ENCODE measurements at regions not wholly inside any gene's neighbourhood (a gene's known extent, or its start where the extent isn't known, plus 50 kb on each side); places are given as distances from the start of the nearest gene placed in this dataset.
"Not testable (repeated sequence)": the region's sequence is repeated elsewhere in the genome, so short reads cannot be mapped to it uniquely, and the experiment has no call there.

DNA sequence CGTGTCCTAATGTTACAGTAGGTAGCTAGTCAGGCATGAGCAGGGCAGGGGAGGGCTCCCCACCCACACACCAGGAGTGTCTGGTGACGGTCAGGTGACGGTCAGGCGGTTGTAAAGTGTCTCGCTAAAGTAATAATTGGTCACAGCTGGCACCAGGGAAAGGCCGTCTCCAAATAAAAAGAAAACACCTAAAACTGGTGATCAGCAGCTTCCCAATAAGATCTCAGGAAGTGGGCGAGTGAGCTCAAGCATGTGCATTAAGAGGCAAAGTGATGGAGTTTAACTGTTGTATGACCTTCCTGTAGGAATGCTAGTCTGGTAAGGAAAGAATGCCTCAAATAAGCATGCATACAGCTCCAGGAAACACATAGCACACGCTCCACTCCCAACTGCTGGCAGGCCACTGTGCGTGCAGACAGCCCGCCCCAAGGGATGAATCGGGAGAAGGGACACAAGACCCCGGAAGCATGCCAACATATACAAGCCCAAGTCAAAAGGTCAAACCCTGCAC is 177.1 kb downstream of the RNF144A start:
- DNase-seq (ENCODE audit: low spot score): no peak

DNA sequence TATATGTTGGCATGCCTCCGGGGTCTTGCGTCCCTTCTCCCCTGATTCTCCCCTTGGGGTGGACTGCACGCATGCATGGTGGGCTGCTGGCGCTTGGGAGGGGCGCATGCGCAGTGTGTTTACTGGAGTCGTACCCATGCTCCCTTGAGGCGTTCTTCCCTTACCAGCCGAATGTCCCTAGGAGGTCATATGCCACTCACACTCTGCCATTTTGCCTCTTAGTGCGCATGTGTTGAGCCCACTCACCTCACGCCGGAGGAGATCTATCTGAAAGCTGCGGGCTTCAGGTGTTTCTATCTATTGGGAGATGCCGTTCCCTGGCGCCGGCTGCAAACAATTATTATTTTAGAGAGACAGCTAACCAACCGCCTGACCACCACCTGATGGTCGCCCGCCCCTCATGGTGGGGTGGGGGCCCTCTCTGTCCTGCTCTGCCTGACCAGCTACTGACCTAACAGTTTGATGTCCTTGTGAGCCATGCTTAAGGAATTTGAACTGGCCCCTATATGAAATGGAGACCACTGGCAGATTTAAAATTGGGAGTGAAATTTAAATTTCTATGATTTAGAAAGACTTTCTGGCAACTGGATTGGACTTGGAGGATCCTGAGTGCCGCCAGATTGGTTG is 179.6 kb downstream of the RNF144A start:
- no peak for DNase-seq (ENCODE audit: low spot score)

DNA sequence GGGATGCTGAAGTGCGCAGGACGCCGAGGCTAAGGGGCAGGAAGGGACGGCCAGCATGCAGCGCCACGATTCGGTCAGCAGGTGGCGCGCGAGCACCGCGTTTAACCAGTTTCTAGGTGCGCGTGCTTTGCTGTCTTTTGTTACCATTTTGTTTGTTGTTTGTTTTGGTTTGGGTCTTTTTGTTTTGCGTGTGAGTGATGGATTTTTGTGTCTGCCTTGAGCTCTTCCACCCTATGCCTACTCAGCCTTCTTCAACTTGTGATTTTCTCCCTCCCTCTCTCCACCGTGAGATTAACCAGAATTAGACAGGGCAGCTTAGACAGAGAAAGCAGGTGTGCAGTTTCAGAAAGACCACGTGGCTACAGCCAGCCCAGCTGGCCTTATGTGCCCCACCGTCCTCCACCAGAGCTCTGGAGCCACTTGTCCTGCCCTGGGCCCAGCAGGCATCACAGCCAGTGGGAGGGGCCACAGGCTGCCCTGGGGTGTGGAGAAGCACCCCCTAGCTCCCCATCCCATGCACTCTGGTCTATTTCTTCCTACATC is 180.2 kb downstream of the RNF144A start:
- peak; percentile 34 for DNase-seq (ENCODE audit: low spot score)

DNA sequence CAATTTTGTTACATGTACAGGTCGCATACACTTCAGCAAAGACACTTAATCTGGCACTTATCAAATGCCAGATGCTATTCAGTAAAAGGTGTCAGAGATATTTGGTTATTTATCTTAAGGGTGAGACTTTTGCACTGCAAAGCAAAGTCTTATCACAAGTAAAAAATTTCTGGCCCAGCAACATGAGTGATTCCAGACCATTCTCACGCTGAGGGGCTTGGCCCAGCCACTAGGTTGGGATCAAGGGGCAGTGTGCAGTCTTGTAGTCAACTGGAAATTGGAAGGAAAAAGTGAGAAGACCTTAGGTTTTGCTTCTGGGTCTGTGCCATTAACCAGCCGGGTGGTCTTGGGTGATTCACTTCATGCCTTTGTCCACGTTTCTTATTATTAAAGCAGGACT is 181.6 kb downstream of the RNF144A start:
- no peak for DNase-seq (ENCODE audit: low spot score)

DNA sequence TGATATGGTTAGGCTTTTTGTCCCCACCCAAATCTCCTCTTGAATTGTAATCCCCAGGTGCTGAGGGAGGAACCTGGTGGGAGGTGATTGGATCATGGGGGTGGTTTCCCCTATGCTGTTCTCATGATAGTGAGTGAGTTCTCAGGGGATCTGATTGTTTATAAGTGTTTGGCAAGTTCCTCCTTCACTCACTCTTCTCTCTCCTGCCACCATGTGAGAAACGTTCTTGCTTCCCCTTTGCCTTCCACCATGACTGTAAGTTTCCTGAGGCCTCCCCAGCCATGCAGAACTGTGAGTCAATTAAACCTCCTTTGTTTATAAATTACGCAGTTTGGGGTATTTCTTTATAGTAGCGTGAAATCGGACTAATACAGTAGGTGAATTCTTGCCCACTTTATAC is 182.5 kb downstream of the RNF144A start:
- DNase-seq (ENCODE audit: low spot score): not testable (repeated sequence)

DNA sequence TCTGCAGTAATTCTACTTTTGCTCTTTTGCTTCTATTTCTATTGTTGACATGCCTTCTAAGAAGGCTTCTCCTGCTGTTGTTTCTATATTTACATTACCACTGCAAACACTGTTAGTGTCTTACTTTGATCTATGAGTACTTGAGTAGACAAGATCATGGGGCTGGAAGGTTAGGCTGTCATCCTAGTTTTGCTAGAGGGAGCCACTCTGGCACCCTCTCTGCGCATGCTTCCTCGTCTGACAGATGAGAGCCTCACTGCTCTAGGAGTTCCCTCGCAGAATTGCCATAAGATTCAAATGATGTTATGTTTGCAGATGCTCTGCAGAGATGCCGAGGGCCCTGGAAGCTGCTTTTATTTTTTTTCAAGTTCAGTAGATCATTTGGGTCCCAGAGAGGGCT is 185.6 kb downstream of the RNF144A start:
- DNase-seq (ENCODE audit: low spot score): no peak

DNA sequence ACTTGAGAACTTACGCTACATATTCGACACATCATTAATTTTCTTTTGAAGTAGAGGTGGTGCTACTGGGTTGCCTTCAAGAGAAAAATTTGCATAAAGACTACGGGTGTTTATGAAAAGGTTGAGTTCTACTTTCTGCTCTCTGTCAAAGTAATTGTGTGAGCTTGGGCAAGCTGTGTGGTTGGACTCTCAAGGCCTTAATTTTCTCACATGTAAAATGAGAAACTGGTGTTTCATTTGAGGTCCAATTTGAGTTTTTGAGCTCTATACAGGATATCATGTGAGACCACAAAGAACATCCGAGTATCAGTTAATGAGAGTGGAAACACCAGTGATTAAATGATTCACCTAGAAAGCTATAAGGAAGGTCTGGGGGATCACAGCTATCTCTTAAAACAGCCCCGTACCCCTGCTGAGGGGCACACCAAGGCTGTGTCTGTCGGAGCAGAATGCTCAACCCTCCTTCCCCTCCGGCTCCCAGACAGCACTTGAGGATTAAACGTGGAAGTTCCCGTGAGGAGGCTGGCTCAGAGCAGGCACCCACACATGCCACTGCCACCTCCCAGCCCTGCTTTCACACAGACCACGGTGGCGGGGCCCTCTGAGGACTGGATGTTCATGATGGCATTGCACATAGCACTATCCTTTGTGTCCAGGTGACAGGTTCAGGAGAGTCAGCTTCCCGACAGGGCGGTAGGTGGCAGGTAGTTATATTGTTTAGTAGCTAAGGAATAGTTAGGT is 191.8 kb downstream of the RNF144A start:
- DNase-seq (ENCODE audit: low spot score): no peak

DNA sequence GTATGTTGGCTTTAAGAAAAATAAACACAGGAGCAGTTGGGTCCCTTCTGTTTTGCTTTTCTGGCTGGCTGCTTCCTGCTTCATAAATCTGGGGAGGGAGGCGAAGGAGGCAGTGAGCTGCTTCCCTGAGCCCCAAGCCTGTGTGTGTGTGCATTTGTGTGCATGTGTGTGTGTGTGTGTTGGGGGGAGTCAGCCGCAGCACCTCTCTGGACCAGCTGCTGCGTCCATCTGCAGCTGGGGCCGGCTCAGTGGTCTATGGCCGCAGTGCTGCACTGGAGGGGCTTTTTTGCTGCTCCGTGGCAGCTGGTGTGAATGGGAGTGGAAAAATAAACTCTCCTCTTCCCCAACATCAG is 192.3 kb downstream of the RNF144A start:
- DNase-seq (ENCODE audit: low spot score): no peak

DNA sequence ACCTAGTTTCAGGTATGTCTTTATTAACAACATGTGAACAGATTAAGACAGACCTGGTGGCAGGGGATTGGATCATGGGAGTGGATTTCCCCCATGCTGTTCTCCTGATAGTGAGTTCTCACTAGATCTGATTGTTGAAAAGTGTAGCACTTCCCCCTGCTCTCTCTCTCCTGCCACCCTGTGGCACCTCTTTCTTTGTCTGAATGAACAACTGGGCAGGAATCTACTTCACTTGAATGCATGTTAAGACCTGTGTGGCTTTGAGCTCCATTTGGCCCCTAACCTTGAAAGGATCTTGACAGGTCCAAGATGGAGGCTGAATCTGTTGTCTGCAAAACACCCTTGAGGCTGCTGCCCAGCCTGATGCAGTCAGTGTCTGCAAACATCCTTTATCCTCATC is 194.4 kb downstream of the RNF144A start:
- no peak for DNase-seq (ENCODE audit: low spot score)

DNA sequence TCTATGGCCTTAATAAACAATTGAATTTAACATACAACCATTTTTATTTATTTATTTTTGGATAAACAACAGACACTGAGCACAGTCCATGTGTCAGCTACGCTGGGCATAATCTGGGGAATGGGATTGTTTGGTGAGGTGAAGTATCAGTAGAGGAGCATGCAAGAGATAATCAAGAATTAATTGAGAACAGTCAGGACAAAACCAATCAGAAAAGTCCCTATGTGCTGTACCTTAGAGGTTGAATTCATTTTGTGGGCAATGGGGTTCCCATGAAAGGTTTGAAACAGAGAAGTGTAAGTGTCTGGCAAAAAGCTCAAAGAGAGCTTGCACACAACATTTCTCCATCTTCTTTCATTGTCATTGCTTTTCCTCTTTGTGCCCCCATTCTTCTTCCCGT is 198.2 kb downstream of the RNF144A start:
- no peak for DNase-seq (ENCODE audit: low spot score)

DNA sequence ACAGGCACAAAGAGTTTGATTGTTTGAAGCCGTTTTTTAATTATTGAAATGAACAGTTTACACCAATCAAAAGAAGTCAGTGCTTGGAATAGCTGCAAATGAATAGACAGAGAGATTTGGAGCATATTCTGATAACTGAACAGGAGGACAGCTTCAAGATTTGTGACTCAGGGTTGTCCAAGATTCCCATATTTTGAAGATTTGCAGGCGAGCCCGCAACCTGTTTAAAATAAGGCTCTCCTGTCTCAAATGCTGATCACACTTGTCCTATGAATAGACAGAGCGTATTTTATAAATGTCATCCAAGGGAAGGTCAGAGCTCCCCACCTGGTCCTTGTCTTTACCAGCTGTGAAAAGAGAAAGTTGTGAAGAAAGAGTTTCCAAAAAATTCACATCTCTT is 198.7 kb downstream of the RNF144A start:
- no peak for DNase-seq (ENCODE audit: low spot score)

DNA sequence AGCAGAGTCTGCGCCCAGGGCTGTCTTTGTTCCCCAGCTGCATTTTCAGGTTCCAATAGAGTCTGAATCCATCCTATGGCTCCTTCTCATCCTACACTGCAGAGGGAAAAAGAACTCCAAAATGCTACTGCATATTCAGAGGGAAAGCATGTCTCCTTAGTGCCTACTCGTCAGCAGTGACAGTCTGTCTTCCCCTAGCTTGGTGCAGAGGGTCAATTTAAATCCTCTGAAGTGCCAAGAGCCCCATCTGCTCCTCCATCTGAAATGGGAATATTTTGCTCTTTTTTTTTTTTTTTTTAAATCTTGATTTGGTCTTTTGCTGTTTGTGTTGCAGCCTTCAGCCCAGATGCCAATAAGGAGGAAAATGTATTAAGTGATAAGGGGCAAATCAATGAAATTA is 199.3 kb downstream of the RNF144A start:
- DNase-seq (ENCODE audit: low spot score): no peak

DNA sequence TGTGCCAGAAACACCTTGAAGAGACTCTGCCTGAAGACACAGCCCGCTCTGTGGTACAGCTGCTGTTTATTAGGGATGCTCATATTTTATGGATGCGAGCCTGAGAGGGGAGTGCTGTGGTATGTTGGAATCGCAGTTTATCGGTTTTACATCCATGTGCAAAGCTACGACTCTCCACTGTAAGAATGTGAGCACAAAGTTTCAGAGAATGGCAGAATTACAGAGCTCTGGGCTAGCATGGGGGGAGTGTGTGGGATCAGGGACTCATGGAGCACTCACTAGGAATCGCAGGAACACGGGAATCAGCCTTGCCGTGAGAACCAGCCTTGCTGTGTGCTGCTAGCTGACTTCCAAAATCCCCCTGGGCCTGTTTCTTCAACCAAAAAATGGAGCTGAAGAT is 199.9 kb downstream of the RNF144A start:
- DNase-seq (ENCODE audit: low spot score): no peak

DNA sequence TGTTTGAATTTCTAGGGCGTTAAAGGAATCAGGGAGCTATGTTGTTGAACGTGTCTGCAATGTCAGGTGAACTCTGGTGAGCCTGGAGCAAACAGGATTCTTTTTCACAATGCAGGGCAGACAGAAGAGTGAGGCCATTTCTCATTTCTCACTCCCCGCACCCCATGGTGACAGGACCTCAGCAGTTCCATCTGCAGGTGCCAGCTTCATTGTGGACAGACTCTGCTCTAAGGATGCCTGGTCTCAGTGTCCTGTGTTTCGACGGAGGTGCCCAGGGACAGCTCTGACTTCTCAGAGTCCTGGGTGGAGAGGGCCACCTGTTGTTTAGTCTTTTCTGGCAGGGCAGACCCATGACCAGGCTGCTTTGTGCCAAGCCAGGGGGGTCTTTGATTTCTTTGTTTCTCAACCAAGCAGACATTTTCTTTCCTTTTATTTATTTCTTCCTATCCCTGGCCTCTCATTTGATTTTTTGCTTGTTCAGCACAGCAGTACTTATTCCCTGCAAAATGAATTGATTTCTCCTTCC is 201.5 kb downstream of the RNF144A start:
- no peak for DNase-seq (ENCODE audit: low spot score)

DNA sequence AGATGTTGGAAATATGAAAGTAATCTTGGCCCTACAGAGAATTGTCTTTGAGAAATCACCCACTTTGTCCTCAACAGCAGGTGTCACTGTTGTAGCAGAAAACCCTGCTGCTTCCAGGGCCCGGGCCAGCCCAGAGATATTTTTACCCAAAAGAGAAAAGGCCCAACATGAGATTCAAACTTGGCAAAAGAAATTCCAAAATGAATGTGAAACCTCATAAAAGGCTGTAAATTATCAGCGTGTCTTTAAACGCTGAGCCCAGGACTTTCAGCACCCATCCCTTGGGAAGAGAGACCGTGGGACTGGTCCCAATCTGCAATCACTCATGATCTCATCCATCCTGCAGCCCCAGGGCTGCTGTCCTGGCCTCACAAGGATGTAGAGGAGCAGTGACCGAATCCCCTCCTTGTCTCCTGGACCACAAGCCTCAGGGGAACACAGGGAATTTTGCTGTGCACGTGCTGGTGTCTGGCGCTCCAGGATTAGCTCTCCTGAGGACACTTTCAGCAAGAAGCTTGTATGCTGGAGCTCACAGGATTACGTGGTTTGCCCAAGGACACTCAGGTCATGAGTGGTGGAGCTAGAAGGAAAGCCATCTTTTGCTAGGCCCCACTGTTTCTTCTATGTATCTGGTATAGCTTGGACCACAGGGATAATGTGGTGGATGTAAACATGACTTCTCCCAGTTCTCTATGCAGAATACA is 202.1 kb downstream of the RNF144A start:
- peak; percentile 9 for DNase-seq (ENCODE audit: low spot score)

DNA sequence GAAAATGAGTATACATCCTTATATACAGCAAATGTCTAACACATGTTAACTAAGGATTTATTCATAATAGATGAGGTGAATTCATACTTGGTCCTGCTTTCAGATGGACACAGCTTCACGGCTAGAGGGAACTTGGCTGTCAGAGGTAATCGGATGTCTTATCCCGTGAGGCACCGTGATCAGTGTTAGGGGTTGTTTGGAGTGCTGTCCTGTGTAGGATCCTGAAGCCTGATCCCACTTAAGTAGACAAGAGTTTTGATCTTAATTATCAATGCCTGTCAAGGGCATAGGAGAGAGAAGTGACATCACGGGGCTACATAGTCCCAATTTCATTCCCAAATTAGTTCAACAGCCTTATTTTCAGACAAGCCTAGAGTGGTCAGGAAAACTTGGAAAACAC is 204.6 kb downstream of the RNF144A start:
- no peak for DNase-seq (ENCODE audit: low spot score)

DNA sequence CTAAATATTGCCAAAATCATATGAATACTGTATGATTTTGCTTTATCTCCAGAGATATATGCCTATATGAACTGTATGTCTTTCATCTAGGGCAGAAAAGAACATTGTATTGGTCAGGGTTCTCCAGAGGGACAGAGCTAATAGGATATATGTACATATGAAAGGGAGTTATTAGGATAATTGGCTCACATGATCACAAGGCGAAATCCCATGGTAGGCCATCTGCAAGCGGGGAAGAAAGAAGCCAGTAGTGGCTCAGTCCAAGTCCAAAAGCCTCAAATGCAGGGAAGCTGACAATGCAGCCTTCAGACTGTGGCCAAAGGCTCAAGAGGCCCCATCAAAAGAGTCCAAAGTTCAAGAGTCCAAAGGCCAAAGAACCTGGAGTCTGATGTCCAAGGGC is 209.9 kb downstream of the RNF144A start:
- no peak for DNase-seq (ENCODE audit: low spot score)

DNA sequence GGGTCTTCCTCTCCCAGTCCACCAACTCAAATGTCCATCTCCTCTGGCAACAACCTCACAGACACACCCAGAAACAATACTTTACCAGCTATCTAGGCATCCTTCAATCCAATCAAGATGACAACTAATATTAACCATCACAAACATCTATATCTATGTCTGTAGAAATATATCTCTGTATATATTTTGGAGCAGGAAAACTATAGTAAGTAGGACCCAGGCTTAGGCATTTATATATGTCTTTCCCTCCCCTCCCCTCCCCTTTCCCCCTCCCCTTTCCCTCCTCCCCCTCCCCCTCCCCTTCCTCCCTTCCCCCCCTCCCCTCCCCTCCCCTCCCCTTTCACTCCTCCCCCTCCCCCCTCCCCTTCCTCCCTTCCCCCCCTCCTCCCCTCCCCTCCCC is 210.5 kb downstream of the RNF144A start:
- DNase-seq (ENCODE audit: low spot score): no peak

DNA sequence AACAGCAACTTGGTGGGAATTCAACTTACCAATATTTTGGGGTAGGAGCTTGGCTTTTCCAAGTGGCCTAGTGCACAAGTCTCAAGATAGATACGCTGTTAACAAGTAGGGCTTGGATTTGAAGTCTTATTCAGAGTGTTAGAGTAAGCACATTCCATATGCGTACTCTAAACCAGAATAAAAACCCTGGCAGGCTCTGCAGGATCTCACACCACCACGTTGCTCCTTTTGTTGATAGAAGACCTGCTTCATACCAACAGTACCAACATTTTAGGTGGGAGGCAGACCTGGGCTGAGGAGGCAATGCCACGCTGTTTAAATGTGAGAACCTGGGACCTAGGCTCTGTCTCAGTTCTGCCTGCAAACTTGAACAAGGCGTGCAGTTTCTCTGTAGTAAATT is 214.0 kb downstream of the RNF144A start:
- DNase-seq (ENCODE audit: low spot score): no peak

DNA sequence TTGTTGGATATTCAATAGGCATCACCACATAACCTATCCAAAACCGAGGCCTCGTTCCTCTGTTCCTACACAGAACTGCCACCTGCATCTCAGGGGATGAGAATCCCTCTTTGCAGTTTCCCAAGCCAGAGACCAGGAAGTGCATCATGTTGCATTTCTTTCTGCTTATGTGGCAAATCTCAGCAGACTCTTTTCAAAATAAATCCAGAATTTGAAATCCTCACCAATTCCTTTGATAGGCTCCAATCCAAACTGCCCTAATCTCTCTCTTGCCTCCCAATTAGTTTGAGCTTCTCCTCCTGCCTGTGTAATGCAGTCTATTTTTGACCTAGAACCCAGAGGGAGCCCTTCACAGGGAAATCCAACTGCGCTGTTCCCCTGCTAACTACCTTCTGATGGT is 215.5 kb downstream of the RNF144A start:
- DNase-seq (ENCODE audit: low spot score): no peak

DNA sequence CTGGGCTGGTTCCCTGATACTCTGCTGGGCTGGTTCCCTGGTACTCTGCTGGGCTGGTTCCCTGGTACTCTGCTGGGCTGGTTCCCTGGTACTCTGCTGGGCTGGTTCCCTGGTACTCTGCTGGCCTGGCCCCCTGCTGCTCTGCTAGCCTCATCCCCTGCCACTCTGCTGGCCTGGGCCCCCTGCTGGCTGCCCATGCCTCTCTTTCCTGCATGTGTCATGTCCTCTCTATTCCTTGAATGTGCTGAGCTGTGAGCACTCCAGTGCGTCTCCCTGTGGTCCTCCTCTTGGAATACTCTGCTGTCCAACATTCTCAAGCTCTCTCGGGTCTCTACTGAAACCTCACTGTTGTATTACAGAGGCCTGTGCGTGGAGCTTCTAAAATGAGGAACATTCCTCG is 216.3 kb downstream of the RNF144A start:
- peak; percentile 4 for DNase-seq (ENCODE audit: low spot score)

DNA sequence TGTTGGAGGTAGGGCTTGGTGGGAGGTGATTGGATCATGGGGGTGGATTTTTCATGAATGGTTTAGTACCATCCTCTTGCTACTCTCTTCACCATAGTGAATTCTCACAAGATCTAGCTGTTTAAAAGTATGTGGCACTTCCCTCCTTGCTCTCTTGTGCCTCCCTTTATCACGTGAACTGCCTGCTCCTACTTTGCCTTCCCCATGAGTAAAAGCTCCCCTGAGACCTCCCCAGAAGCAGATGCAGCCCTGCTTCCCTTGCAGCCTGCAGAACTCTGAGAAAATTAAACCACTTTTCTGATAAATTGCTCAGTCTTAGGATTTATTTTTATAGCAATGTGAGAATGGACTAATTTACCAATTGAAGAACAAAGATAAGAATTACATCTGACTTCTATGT is 223.1 kb downstream of the RNF144A start:
- no peak for DNase-seq (ENCODE audit: low spot score)

DNA sequence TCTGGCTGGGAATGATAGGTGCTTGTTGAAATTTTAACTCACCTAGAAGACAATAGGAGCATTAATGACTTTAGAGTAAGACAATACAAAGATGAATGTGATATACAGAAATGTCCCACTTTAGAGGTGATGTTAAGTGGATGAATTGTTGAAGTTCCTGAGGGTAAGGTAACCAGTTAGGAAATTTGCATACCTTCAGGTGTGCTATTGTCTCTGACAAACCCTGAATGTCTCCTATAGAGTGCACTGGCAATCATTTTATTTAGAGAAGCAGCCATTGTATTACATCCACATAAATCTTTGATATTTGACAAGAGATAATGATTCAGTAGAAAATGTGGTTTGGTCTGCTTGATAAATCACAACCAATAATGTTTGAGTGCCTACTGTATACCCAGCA is 228.5 kb downstream of the RNF144A start:
- DNase-seq (ENCODE audit: low spot score): no peak

Measured in H4 (cell line).